SU-DHL-6 (cell line): ENCODE measurements at regions not wholly inside any gene's neighbourhood (a gene's known extent, or its start where the extent isn't known, plus 50 kb on each side); places are given as distances from the start of the nearest gene placed in this dataset.
"Not testable (repeated sequence)": the region's sequence is repeated elsewhere in the genome, so short reads cannot be mapped to it uniquely, and the experiment has no call there.

Source experiments
- EZH2phosphoT487 ChIP-seq: fragments of 200-600 bp; sonication (generic), shearing (Covaris generic); conservative IDR thresholded peaks from 2 replicates; pipeline ENCODE4 v1.6.1; 2018; ENCODE audit warnings: mild to moderate bottlenecking, antibody characterized with exemption, low read length, moderate library complexity, mixed read lengths
- TF ChIP-seq, protein P1 (sequence below): fragments of 200-600 bp; sonication (generic); IDR thresholded peaks from one replicate; pipeline ENCODE4 v1.5.1; 2017; ENCODE audit warnings: antibody characterized with exemption, mild to moderate bottlenecking, low read length, moderate library complexity; ENCODE audit not compliant: insufficient read depth, poor library complexity, severe bottlenecking

DNA sequence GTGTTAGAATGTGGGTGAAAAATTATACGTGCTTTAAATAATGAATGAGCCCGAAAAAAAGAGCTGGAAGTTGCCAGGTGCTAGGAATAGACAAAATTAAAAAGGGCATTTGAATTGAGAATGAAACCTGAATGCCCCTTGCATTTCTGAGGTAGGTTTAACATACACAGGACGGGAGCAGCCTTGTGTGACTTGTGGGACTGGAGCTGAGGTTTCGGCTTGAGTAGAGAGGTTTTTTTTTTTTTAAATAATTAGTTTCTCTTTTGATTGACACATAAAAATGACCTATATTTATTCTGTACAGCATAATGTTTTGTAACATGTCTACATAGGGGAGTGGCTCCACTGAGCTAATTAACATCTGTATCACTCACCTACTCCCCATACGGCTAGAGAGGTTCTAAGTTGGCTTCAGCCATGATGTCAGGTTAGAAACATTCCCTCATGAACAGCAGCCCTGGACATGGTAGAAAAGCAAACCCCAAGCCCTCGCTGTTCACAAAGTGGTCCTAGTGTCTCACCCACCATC lies 424.0 kb downstream of the TMEM121 start:
- TF ChIP-seq, protein P1, sequence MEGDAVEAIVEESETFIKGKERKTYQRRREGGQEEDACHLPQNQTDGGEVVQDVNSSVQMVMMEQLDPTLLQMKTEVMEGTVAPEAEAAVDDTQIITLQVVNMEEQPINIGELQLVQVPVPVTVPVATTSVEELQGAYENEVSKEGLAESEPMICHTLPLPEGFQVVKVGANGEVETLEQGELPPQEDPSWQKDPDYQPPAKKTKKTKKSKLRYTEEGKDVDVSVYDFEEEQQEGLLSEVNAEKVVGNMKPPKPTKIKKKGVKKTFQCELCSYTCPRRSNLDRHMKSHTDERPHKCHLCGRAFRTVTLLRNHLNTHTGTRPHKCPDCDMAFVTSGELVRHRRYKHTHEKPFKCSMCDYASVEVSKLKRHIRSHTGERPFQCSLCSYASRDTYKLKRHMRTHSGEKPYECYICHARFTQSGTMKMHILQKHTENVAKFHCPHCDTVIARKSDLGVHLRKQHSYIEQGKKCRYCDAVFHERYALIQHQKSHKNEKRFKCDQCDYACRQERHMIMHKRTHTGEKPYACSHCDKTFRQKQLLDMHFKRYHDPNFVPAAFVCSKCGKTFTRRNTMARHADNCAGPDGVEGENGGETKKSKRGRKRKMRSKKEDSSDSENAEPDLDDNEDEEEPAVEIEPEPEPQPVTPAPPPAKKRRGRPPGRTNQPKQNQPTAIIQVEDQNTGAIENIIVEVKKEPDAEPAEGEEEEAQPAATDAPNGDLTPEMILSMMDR = not testable (repeated sequence)
- TF ChIP-seq EZH2phosphoT487 = not testable (repeated sequence)
